Fibroblast of the conjunctiva (primary cell): ENCODE measurements at regions not wholly inside any gene's neighbourhood (a gene's known extent, or its start where the extent isn't known, plus 50 kb on each side); places are given as distances from the start of the nearest gene placed in this dataset.

Experiments used
- DNase-seq: peaks from one replicate; pipeline ENCODE4 v3.0.0-alpha.2; 2010; ENCODE audit warnings: low read depth

DNA sequence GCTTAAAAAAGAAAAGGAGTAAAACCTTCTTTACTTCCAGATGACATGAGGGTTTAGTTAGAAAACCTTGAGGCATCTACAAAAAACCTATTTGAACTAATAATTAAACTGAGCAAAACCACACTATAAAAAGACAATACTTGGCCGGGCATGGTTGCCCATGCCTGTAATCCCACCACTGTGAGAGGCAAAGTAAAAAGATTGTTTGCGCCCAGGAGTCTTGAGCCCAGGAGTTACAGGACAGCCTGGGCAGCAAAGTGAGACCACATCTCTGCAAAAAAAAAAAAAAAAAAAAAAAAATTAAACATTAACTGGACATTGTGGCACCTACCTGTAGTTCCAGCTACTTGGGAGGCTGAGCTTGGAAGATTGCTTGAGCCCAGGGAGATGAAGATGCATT, 502.8 kb upstream of the LRRTM4 start:
- DNase-seq, result no peak

DNA sequence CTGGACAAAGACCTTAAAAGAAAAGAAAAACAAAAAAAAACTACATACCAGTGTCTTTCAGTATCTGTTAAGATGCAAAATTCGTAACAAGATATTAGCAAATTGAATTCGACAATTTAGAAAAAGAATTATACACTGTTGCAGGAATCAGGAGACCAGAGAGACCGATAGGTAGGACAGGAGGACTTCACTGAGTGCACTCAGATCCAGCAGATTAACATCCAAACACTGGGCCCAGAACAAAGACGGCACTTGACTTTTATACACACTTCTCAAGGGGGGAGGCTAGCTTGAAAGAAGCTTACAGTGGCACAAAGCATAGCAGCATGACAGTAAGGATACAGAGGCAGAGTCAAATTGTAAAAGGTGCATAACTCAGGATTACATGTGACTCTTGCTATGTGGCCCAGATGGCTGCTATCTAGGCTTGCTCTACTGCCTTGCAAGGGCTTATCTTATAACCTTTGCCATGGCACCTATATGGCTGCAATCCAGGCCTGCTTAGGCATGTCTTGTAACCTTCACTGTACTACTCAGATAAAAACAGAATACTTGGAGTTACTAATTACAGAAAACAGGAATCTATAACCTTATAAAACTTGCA, 507.3 kb upstream of the LRRTM4 start:
- no peak for DNase-seq

DNA sequence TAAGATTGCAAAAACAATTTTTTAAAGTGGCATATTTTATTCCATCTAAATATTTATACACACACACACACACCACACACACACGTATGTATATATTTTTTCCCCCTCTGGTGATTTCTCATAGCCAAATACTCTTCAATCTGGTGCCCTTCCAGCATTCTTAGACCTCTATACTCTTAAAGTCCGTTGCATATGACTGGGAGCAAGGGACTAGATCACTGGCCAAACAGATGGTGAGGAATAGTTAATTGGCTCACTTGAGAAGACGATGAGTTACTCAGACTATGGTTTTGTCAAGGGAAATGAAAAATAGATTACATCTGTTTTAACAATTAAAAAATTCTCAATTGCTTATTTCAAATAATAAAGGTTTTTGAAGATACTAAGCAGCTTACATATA, 512.5 kb upstream of the LRRTM4 start:
- DNase-seq, result no peak

DNA sequence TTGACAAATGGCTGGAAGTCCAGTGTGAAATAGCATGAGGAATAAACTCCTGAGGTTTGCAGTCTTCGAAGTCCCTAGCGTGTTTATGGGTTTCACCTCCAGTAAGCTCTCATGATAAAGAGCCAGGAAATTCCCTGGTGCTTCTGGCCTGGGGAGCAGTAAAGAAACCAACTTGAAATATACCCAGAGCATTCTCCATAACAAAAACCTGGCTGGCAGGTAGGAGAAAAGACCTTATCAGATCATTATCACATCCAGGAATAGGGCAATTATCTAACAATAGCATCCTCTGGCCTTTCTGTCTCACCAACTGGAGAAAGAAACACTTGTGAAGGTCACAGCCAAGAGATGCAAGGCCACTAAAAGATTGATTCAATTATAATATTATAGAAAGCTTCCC, 513.6 kb upstream of the LRRTM4 start:
- DNase-seq, result no peak

DNA sequence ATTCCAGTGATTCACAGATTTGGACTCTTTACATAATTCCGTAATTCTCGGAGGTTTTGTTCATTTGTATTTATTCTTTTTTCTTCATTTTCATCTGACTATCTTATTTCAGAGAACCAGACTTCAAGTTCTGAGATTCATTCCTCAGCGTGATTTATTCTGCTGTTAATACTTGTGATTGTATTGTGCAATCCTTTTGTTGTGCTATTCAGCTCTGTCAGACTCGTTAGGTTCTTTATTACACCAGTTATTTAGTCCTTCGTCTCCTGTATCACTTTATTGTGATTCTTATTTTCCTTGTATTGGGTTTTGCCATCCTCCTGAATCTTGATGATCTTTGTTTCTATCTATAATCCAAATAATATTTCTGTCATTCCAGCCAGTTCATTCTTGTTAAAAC, 529.3 kb upstream of the LRRTM4 start:
- DNase-seq, result no peak

DNA sequence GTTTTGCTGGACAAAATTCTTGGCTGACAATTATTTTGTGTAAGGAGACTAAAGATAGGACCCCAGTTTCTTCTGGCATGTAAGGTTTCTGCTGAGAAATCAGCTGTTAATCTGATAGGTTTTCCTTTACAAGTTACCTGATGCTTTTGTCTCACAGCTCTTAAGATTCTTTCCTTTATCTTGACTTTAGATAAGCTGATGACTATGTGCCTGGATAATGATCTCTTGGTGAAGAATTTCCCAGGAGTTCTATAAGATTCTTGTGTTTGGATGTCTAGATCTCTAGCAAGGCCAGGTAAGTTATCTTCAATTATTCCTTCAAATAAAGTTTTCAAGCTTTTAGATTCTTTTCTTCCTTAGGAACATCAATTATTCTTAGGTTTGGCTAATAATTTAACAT, 534.8 kb upstream of the LRRTM4 start:
- DNase-seq, result no peak

DNA sequence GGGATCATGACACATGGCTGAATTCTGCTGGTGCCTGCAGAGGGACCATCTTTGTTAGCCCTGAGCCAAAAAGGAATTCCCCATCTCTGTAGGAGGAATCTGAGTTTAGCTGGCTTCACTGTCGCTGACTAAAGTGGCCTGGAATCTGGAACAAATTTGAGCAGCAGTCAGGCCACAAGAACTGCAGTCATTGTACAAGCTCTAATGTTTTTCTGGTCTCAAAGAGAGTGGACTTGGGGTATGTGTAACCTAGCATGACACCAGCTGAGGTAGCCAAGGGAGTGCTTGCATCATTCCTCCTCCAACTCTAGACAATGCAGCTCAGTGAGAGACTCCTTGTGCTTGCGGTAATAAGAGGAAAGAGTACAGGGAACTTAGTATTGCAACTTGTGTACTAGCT, 539.1 kb upstream of the LRRTM4 start:
- DNase-seq, result no peak

DNA sequence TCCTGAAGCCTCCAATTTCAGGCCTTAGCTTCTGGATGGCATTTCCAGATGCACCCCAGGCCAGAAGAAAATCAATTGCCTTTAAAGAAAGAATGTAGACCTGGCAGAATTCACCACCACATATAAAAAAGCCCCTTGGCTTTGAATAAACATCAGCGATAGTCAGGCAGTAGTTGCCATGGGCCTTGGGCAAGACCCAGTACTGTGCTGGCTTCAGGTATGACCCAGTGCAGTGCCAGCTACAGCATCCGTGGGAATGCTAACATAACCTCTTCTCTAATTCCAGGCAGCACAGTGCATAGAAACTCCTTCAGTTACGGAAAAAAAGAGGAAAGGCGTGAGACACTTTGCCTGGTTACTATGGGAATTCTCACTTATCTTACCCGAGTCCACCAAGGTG, 539.6 kb upstream of the LRRTM4 start:
- DNase-seq, result no peak

DNA sequence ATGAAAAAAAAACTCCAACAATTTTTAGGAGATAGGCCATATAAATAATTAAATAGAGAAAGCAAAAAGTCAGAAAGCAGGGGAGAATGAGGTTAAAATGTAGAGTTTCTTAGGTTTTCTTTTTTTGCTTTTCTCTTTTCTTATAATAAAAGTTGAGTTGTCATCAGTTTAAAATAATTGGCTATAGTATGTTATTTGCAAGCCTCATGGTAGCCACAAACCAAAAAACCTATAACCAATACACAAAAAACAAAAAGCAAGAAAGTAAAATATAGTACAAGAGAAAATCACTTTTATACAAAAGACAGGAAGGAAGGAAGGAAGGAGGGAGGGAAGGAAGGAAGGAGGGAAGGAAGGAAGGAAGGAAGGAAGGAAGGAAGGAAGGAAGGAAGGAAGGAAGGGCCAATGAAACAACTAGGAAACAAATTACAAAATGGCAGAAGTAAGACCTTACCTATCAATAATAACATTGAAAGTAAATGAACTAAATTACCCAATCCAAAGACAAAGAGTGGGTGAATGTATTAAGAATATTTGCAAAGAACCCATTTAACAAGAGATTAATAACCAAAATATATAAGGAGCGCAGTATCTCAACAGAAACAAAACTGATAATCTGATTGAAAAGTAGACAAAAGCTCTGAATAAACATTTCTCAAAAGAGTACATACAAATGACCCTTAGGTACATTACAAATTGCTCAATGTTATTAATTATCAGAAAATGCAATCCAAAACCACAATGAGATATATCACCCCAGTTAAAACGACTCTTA, 541.3 kb upstream of the LRRTM4 start:
- no peak for DNase-seq

DNA sequence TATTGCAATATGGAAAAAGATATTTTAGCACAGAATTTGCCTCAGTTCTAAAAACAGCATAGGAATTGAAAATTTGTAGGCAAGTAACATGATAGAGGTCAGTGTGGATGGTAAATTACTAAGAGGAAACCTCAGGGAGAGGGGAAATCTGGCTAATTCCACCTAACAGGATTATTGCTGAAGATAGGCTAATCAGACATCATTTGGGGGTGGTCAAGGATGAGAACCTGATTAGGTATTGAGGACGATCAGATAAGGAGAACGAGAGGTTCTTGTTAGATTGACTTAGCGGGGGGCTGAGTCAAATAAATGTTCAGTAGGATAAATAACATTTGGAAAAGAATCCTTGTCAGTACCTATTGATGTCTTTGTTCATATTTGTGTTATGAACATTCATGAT, 543.2 kb upstream of the LRRTM4 start:
- DNase-seq, result no peak

DNA sequence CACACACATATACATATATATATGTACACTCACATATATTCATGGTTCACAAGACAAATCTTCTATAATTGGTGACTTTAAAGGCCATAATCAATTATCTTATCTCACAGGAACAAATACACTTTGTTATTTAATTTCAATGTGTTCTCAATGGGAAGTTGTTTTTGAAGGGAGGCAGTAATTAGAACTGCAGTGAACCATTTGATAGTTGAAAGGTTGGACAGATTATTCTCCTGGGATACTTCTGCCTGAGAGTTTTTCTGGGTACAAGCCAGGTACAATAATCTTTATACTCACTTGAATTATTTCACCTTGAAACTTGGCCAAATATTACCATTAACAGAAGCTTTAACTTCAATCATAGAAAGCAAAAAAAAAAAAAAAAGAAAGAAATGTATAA, 546.6 kb upstream of the LRRTM4 start:
- no peak for DNase-seq

DNA sequence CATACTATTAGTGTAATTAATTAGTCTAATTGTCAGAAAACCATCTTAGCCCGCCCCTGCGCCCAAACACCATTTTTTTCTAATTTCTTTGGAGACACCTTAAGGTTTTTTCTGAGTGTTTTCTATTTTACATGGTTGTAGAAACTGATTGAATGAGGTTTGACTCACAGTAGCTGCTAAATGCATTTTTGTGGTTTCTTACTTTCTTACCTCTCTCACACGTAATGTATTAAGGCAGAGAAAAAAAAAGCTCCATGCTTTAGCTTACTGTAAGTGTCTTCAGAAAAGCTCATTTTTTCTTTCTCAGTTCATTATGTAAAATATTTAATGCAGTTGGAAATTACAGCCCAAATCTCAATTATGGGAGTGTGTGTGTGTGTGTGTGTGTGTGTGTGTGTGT, 548.5 kb upstream of the LRRTM4 start:
- no peak for DNase-seq

DNA sequence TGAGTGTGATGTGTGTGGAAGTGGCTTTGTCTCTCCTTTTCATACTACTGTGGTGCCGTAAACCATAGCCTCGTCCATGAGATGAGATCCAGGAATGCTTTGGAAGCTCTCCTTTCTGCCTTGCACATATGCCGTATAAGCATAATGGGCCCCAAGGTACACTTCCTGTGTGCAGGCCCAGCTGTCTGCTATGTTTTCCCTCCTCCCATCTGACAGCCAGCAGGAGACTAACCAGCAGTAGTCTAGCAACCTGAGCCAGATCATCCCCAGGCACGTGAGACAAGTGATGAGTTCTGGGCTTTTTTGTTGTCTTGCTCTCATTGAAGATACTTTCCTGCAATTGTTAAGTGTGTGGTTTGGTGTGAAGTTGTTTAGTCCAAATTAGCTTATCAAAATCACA, 555.5 kb upstream of the LRRTM4 start:
- no peak for DNase-seq

DNA sequence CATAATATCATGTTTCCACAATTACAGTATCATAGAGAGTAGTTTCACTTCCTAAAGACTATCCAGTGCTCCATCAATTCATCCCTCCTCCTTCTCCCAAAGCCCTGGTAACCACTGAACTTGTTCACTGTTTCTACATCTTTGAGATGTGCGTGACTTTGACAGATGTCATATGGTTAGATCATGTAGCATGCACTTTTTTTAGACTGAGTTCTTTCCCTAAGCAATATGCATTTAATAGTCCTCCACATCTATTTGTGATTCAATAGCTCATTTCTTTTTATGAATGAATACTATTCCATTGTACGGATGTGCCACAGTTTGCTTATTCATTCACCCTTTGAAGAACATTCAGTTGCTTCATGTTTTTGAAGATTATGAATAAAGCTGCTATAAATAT, 560.4 kb upstream of the LRRTM4 start:
- DNase-seq, result no peak

DNA sequence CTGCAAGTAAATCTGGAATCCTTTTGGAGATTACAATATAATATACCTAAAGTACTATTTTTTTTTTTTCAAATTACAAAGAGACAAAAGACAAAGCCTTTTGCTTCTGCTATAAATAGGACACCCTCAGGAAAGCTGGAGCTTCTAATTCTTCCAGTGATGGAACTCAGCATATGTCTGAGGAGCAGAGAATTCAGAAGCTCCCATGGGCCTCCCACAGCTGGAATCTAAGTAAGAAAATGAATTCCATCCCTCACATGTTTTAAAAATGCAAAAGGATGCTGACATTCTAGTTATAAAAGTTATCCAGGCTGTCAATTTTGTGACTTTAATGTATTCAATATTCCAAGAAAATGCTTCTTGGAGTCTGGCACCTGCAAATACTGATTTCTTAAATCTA, 571.3 kb upstream of the LRRTM4 start:
- no peak for DNase-seq

DNA sequence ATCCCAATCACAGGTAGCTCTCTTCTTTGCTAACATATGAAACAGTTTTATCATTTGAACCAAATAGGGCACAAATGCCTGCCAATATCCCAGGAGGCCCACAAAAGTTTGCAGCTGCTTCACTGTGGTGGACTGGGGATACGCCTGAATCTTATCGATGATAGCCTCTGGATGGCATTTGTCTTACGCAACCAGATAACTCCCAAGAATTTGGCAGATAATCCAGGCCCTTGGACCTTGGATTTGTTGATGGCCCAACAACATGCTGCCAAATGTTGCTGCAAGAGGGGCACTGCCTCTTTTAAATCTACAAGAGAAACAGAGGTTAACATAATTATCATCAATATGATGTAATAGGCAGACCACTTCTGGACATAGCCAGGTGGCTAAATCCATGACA, 587.1 kb upstream of the LRRTM4 start:
- no peak for DNase-seq

DNA sequence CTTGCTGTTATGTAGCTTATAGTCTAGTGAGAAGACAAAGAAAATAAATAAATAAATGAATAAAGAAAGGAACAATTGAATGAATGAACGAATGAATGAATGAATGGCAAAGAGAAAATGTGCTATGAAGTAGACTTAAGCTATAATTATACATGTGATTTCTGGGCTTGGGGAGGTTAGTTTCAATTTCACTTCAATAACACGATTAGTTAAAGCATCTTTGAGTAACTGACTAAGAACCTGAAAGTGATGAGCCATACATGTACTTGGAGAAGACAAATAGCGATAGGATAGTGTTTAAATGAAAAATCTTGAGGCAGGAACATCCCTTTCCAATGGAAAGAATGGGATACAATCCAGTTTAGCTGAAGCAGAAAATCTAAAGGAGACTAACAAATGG, 593.1 kb upstream of the LRRTM4 start:
- no peak for DNase-seq

DNA sequence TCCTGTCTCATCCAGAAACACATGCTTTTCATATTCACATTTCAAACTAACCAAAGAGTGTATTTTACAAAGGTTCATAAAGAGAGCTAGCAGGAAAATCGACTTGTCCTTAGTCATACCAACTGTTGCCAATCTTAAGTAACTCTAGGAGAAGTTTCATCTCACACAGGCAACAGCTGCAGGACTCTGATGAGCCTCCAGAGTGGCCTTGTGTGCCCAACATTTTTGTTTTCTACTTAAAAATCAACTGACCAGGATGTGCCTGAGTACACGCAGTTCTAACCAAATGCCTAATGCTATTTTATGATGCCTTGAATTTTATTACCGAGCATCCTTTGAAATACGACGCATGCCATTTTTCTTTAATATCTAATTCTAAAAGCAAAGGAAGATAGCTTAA, 595.9 kb upstream of the LRRTM4 start:
- no peak for DNase-seq

DNA sequence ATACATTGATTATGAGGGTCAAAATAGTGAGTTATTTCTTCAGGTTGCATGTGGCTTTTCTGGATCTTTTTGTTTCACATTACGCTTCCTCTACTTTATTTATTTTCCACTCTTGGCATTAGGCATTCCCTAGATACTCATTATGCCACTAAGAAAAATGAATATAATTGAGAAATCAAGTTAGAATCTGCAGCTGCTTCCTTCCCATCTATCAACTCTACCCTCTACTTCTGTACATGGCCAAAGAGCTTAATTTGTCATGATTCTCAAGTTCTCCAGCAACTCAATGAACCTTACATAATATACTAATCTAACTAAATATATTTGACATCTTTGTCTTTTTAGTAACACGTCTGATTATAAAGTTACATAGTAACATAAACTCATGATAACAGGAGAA, 598.1 kb upstream of the LRRTM4 start:
- no peak for DNase-seq

DNA sequence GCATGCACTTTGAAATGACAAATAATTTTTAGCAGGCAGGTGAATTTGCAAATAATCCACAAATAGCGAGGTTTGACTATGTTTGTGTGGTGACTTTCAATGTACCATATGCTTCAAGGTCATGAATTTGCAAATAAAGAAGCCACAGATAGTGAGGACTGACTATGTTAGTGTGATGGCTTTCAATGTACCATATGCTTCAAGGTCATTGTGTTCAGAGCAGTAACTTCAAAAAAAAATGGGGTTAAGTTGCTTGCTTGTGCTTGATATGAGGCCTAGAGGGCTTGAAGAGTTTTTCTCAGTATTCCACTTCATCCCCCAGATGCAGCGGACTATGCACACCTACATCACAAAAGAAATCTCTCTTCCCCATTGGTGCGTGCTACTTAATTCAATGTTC, 602.9 kb upstream of the LRRTM4 start:
- DNase-seq, result no peak

DNA sequence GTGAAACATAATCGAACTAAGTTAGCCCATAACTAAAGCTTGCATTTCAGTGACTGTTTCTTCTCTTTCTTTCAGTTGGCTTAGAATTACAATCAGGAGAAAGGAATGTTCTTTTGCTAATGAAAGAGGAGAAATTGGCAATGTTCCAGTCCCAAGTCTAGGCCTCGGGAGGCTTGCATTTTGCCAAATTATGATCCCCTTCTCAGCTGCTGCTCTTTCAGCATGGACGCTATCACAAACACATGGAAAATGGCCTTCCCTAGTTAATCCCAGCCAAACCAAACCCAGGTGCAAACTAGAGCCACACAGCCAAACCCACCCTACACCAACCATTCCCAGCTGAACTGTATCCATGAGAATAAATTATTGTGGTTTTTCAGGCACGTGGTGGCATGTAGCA, 605.2 kb upstream of the LRRTM4 start:
- no peak for DNase-seq

DNA sequence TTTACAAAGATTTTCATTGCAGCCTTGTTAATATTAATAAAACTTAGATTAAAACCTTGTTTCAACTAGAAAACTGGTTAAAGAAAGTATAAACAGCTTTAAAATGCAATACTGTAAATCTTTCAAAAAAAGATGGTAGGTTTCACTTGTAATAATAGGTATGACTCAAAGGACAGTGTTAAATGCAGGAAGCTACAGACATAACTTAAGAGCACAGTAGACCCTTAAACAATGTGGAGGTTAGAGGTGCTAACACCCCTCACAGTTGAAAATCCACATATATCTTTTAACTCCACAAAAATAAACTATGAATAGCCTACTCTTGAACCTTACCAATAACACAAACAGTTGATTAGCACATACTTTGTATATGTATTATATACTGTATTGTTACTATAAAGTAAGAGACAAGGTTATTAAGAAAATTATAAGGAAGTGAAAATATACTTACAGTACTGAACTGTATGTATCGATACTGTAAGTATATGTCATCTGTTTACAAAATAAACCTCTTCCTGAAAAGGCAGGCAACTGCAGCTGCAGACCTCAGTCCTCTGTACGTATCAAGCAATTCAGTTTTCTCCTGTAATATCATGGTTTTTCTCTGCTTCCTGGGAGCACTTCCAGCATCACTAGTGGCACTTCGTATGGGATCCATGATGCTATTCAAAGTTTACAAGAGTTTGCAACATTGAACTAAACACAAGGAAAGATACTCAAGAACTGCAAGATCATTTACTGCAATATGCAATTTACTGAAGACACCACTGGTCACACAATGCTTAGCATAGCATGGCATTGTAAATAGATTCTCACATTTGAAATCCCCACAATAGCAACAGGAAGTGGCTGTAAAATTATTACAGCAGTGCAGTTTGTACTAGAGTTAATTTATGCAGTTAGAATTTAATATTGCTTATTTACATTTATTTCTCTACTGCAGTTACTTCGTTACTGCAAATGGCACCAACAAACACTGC, 610.5 kb upstream of the LRRTM4 start:
- DNase-seq, result no peak

DNA sequence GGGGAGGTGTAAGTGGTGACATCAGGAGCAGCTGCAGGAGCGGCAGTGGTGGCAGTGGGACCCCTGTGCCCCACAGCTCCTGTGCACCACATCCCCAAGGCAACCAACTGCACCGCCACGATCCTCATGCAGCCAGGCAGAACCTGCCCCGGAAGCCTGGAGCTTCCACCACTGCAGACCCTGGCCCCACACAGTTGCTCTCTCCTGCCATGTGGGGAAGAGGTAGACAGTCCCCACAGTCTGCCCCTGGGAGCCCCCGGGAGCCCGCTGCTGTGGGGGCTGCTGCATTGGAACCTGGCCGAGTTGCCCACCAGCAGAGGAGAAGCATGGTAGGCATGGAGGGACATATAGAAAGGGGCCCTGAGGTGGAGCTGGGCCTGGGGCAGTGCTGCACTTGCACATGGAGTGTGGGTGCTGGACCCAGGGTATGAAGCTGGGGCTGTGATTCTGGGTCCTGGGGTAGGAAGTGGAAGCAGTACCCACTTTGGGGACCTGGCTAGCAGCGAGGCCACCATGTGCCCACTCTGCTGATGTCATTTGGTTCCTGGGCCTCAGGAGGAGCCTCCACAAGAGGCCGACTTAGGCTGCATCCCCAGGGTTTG, 623.3 kb upstream of the LRRTM4 start:
- no peak for DNase-seq
